NCI-H82 (cell line): ENCODE measurements at regions not wholly inside any gene's neighbourhood (a gene's known extent, or its start where the extent isn't known, plus 50 kb on each side); places are given as distances from the start of the nearest gene placed in this dataset.

Source experiments
- DNase-seq: peaks from one replicate; lab custom pipeline; 2025; lab: John Stamatoyannopoulos, UW

GRCh38 chr4:77367638-77368037 lies 210.6 kb downstream of the CCNG2 start:
- DNase-seq: no peak

- DNase-seq: no peak
These were observed 215.4 kb downstream of the CCNG2 start for GRCh38 chr4:77372375-77372774.

GRCh38 chr4:77375866-77376607 lies 219.0 kb downstream of the CCNG2 start:
- no peak for DNase-seq

- DNase-seq: no peak
These were observed 219.9 kb downstream of the CCNG2 start for GRCh38 chr4:77376788-77377460.

GRCh38 chr4:77384094-77384493 lies 221.5 kb upstream of the CXCL13 start:
- DNase-seq: no peak

GRCh38 chr4:77385124-77385969 lies 220.3 kb upstream of the CXCL13 start:
- DNase-seq: peak; percentile 67

- DNase-seq: no peak
These were observed 211.6 kb upstream of the CXCL13 start for GRCh38 chr4:77393996-77394395.

- DNase-seq: no peak
These were observed 210.1 kb upstream of the CXCL13 start for GRCh38 chr4:77395481-77395880.

GRCh38 chr4:77398256-77398655 lies 207.4 kb upstream of the CXCL13 start:
- no peak for DNase-seq

- DNase-seq: no peak
These were observed 205.8 kb upstream of the CXCL13 start for GRCh38 chr4:77399831-77400230.

- DNase-seq: no peak
These were observed 191.9 kb upstream of the CXCL13 start for GRCh38 chr4:77413766-77414165.

GRCh38 chr4:77415689-77416088 lies 189.9 kb upstream of the CXCL13 start:
- DNase-seq: no peak

- DNase-seq: peak; percentile 14
These were observed 187.3 kb upstream of the CXCL13 start for GRCh38 chr4:77418333-77418732.

- DNase-seq: no peak
These were observed 174.8 kb upstream of the CXCL13 start for GRCh38 chr4:77430847-77431246.

GRCh38 chr4:77431546-77431945 lies 174.1 kb upstream of the CXCL13 start:
- no peak for DNase-seq

- peak; percentile 3 for DNase-seq
These were observed 172.8 kb upstream of the CXCL13 start for GRCh38 chr4:77432717-77433417.

GRCh38 chr4:77433418-77433733 lies 172.2 kb upstream of the CXCL13 start:
- peak; percentile 67 for DNase-seq

GRCh38 chr4:77434299-77435092 lies 171.1 kb upstream of the CXCL13 start:
- peak; percentile 6 for DNase-seq

- no peak for DNase-seq
These were observed 168.5 kb upstream of the CXCL13 start for GRCh38 chr4:77437079-77437478.

- no peak for DNase-seq
These were observed 167.1 kb upstream of the CXCL13 start for GRCh38 chr4:77438549-77438948.

- no peak for DNase-seq
These were observed 161.7 kb upstream of the CXCL13 start for GRCh38 chr4:77443941-77444340.
